ENCODE measurements at regions not wholly inside any gene's neighbourhood (a gene's known extent, or its start where the extent isn't known, plus 50 kb on each side); places are given as distances from the start of the nearest gene placed in this dataset.

GRCh38 chr1:191892716-191893115 lies 265.5 kb upstream of the RGS18 start:
- no peak for TF ChIP-seq CTCF (IDR thresholded peaks at IDR 0.05)
- TF ChIP-seq POLR2A (IDR thresholded peaks at IDR 0.05) = no peak
- TF ChIP-seq POLR2AphosphoS5 (IDR thresholded peaks at IDR 0.05) = no peak

Measured in suprapubic skin (tissue), 4 donors.